Kidney epithelial cell (primary cell): ENCODE measurements at regions not wholly inside any gene's neighbourhood (a gene's known extent, or its start where the extent isn't known, plus 50 kb on each side); places are given as distances from the start of the nearest gene placed in this dataset.

Experiments used
- DNase-seq: peaks from one replicate; pipeline ENCODE4 v3.0.0-alpha.2; 2010; ENCODE audit warnings: low read depth
- H3K27me3 ChIP-seq: 2 replicates; pipeline ENCODE4 v1.6.0; 2011; ENCODE audit warnings: low read length; ENCODE audit not compliant: control insufficient read depth, insufficient read depth
- H3K36me3 ChIP-seq: 2 replicates; pipeline ENCODE4 v1.5.1; 2011; ENCODE audit warnings: low read length; ENCODE audit not compliant: control insufficient read depth, insufficient read depth
- H3K4me3 ChIP-seq: 2 replicates; pipeline ENCODE4 v1.5.1; 2011; ENCODE audit warnings: low read depth, mild to moderate bottlenecking, control low read depth, low read length
- CTCF ChIP-seq: IDR thresholded peaks from 2 replicates; pipeline ENCODE4 v1.5.1; 2011; ENCODE audit warnings: mild to moderate bottlenecking, moderate library complexity, low read length, control low read depth, inconsistent platforms; ENCODE audit not compliant: insufficient read depth, poor library complexity, severe bottlenecking

GRCh38 chr21:22450507-22450906 is 1452.3 kb downstream of the NCAM2 start:
- no peak for TF ChIP-seq CTCF
- DNase-seq = no peak
- H3K4me3 ChIP-seq = no peak overlapping the region
- H3K36me3 ChIP-seq = no peaks in the 10 kb centered on the region
- no peaks in the 10 kb centered on the region for H3K27me3 ChIP-seq

- TF ChIP-seq CTCF = no peak
- H3K4me3 ChIP-seq = no peak overlapping the region
- DNase-seq = no peak
- no peaks in the 10 kb centered on the region for H3K27me3 ChIP-seq
- no peaks in the 10 kb centered on the region for H3K36me3 ChIP-seq
Observed at GRCh38 chr21:22456241-22456640, 1458.0 kb downstream of the NCAM2 start.

- no peak for DNase-seq
- Histone ChIP-seq H3K27me3 (no peaks in the 10 kb centered on the region), H3K36me3 (no peaks in the 10 kb centered on the region), H3K4me3 (no peak overlapping the region)
- no peak for TF ChIP-seq CTCF
Observed at GRCh38 chr21:22468893-22469292, 1470.7 kb downstream of the NCAM2 start.

- TF ChIP-seq CTCF = no peak
- DNase-seq = no peak
- H3K4me3 ChIP-seq = no peak overlapping the region
- H3K27me3 ChIP-seq = no peaks in the 10 kb centered on the region
- H3K36me3 ChIP-seq = no peaks in the 10 kb centered on the region
Observed at GRCh38 chr21:22474403-22474802, 1476.2 kb downstream of the NCAM2 start.

- Histone ChIP-seq H3K4me3 (no peak overlapping the region), H3K27me3 (no peaks in the 10 kb centered on the region), H3K36me3 (no peaks in the 10 kb centered on the region)
- TF ChIP-seq CTCF = no peak
- no peak for DNase-seq
Observed at GRCh38 chr21:22476214-22476613, 1478.0 kb downstream of the NCAM2 start.
